Esophagus muscularis mucosa (tissue), 4 donors: ENCODE measurements at regions not wholly inside any gene's neighbourhood (a gene's known extent, or its start where the extent isn't known, plus 50 kb on each side); places are given as distances from the start of the nearest gene placed in this dataset.

Experiments
- EP300 ChIP-seq: sonication (generic); formaldehyde crosslinking; IDR thresholded peaks from one replicate; pipeline ENCODE4 v1.6.1; 2017; ENCODE audit warnings: antibody characterized with exemption
- POLR2A ChIP-seq: fragments of 450-650 bp; IDR thresholded peaks from one replicate; pipeline ENCODE4 v1.6.1; 2017; ENCODE audit warnings: antibody characterized with exemption, moderate library complexity, mild to moderate bottlenecking, low read depth
- POLR2AphosphoS5 ChIP-seq, 2 donors: sonication (generic); formaldehyde crosslinking; IDR thresholded peaks; one replicate each; pipeline ENCODE4 v1.6.1; 2017; ENCODE audit warnings: antibody characterized with exemption in 2 of 2
- TF ChIP-seq, protein P1 (sequence below), 3 experiments: fragments of 200-600 bp in 2 of 3; fragments of 450-650 bp in 1 of 3; sonication (generic) in 2 of 3; IDR thresholded peaks; one replicate each; pipeline ENCODE4 v1.5.1; 2017 to 2019; ENCODE audit warnings: antibody characterized with exemption in 3 of 3, mild to moderate bottlenecking in 2 of 3, moderate library complexity in 1 of 3

DNA sequence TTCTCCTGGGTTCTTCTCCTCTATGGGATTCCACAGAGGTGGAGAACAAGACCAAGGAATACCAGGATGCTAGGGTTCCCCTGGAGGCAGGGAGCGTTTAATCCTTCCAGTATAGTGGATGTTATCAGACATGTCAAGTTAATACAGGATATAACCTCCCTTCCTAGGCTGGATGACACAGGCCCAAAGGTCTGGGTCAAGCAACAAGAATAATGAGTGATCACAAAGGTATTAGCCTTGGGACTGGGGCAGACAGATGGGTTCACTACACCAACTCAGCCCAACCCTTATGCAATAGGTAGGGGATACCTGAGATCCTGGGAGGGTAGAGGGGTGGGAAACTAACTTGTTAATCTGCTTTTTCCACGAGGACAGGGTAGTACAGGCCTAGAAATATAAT lies 690.3 kb downstream of the HTR1B start:
- TF ChIP-seq POLR2A (no peak), EP300 (no peak), POLR2AphosphoS5 (IDR thresholded peaks at IDR 0.05) (no peak)
- TF ChIP-seq, protein P1, sequence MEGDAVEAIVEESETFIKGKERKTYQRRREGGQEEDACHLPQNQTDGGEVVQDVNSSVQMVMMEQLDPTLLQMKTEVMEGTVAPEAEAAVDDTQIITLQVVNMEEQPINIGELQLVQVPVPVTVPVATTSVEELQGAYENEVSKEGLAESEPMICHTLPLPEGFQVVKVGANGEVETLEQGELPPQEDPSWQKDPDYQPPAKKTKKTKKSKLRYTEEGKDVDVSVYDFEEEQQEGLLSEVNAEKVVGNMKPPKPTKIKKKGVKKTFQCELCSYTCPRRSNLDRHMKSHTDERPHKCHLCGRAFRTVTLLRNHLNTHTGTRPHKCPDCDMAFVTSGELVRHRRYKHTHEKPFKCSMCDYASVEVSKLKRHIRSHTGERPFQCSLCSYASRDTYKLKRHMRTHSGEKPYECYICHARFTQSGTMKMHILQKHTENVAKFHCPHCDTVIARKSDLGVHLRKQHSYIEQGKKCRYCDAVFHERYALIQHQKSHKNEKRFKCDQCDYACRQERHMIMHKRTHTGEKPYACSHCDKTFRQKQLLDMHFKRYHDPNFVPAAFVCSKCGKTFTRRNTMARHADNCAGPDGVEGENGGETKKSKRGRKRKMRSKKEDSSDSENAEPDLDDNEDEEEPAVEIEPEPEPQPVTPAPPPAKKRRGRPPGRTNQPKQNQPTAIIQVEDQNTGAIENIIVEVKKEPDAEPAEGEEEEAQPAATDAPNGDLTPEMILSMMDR (IDR thresholded peaks at IDR 0.05) = no peak
